A549 (cell line): ENCODE measurements at regions not wholly inside any gene's neighbourhood (a gene's known extent, or its start where the extent isn't known, plus 50 kb on each side); places are given as distances from the start of the nearest gene placed in this dataset.

Source experiments
- ATAC-seq, 2 experiments: fragments of 200-7000 bp in 1 of 2; fragments of >200 bp in 1 of 2; cut with Nextera tagmentation in 1 of 2; cut with Tn5 transposase in 1 of 2; 3 replicates each; pipeline versions ENCODE4 v1.8.0 to v1.9.1; 2018 to 2020; ENCODE audit warnings: mild to moderate bottlenecking in 1 of 2, moderate library complexity in 1 of 2
- CTCF ChIA-PET: fragments of 300-600 bp; sonication (Branson Sonifier 250); formaldehyde crosslinking; extraction: SDS; loops from one replicate; lab custom pipeline; 2021; ENCODE audit warnings: antibody characterized with exemption, inconsistent platforms; lab: Yijun Ruan, JAX
- POLR2A ChIA-PET: fragments of 350-600 bp; formaldehyde crosslinking; extraction: SDS; loops from one replicate; lab custom pipeline; 2021; ENCODE audit warnings: antibody characterized with exemption, inconsistent platforms; lab: Yijun Ruan, JAX
- DNase-seq, 2 experiments: peaks; one replicate each; pipeline versions ENCODE4 v3.0.0 to v3.0.0-alpha.2; 2011 to 2016; ENCODE audit warnings: low read depth in 1 of 2, low spot score in 1 of 2
- FAIRE-seq: peaks from 2 replicates; lab custom pipeline; 2011; peaks lifted over from hg19 to GRCh38; lab: Jason Lieb, UNC
- H3K27ac ChIP-seq, 2 experiments: fragments of >200 bp; sonication (Bioruptor Twin); formaldehyde crosslinking; 3 replicates each; pipeline ENCODE4 v1.5.1; 2016 to 2017
- H3K4me1 ChIP-seq: fragments of >200 bp; sonication (Bioruptor Twin); formaldehyde crosslinking; 3 replicates; pipeline ENCODE4 v1.6.1; 2016
- H3K4me2 ChIP-seq: fragments of >200 bp; sonication (Bioruptor Twin); formaldehyde crosslinking; 3 replicates; pipeline ENCODE4 v1.6.1; 2016
- H3K4me3 ChIP-seq: fragments of >200 bp; sonication (Bioruptor Twin); formaldehyde crosslinking; 3 replicates; pipeline ENCODE4 v1.5.1; 2016
- H3K9me3 ChIP-seq: fragments of >200 bp; sonication (Bioruptor Twin); formaldehyde crosslinking; 3 replicates; pipeline ENCODE4 v1.6.1; 2016
- ATOH8 ChIP-seq: fragments of 250-450 bp; sonication (Bioruptor Pico); IDR thresholded peaks from 2 replicates; pipeline ENCODE4 v1.5.0; 2020; ENCODE audit warnings: low read depth, mild to moderate bottlenecking, moderate library complexity
- CBX2 ChIP-seq: fragments of 200-600 bp; sonication (generic); IDR thresholded peaks from 2 replicates; pipeline ENCODE4 v1.6.1; 2016; ENCODE audit warnings: low read depth, mild to moderate bottlenecking, borderline replicate concordance
- CBX8 ChIP-seq: fragments of 200-600 bp; sonication (generic); IDR thresholded peaks from 2 replicates; pipeline ENCODE4 v1.6.1; 2016
- CHD4 ChIP-seq: fragments of 200-600 bp; sonication (generic); IDR thresholded peaks from 2 replicates; pipeline ENCODE4 v1.6.1; 2016; ENCODE audit warnings: antibody characterized with exemption, mild to moderate bottlenecking, borderline replicate concordance
- CTCF ChIP-seq: fragments of >200 bp; sonication (Bioruptor Twin); formaldehyde crosslinking; IDR thresholded peaks from 3 replicates; pipeline ENCODE4 v1.5.1; 2016
- E2F6 ChIP-seq: IDR thresholded peaks from 2 replicates; pipeline ENCODE4 v1.6.1; 2012; ENCODE audit warnings: low read depth, borderline replicate concordance
- EP300 ChIP-seq, 2 experiments: fragments of >200 bp; sonication (Bioruptor Twin); formaldehyde crosslinking; IDR thresholded peaks; 2 replicates in 1 of 2; 3 replicates in 1 of 2; pipeline ENCODE4 v1.6.1; 2016 to 2017
- FOXS1 ChIP-seq: fragments of 250-450 bp; sonication (Bioruptor Pico); IDR thresholded peaks from 2 replicates; pipeline ENCODE4 v1.5.0; 2020; ENCODE audit warnings: mild to moderate bottlenecking, moderate library complexity
- GATA3 ChIP-seq: IDR thresholded peaks from 2 replicates; pipeline ENCODE4 v1.6.1; 2012; ENCODE audit warnings: borderline replicate concordance
- JUNB ChIP-seq: fragments of >200 bp; sonication (Bioruptor Twin); formaldehyde crosslinking; IDR thresholded peaks from 2 replicates; pipeline ENCODE4 v1.6.1; 2016
- MAFK ChIP-seq: fragments of 450-650 bp; IDR thresholded peaks from 2 replicates; pipeline ENCODE4 v1.6.1; 2014; ENCODE audit not compliant: partially characterized antibody
- MAX ChIP-seq: IDR thresholded peaks from 2 replicates; pipeline ENCODE4 v1.6.1; 2012
- MYC ChIP-seq: IDR thresholded peaks from 2 replicates; pipeline ENCODE4 v1.6.1; 2012; ENCODE audit warnings: mild to moderate bottlenecking, inconsistent platforms, low read length, improper control_type of control experiment, borderline replicate concordance
- NFE2L2 ChIP-seq: fragments of 150-350 bp; conservative IDR thresholded peaks from 2 replicates; pipeline ENCODE4 v1.6.1; 2014; ENCODE audit warnings: low read length
- NR3C1 ChIP-seq: fragments of >200 bp; sonication (Bioruptor Twin); formaldehyde crosslinking; IDR thresholded peaks from 3 replicates; pipeline ENCODE4 v1.6.1; 2017
- RCOR1 ChIP-seq: fragments of 150-350 bp; IDR thresholded peaks from 2 replicates; pipeline ENCODE4 v1.6.1; 2014; ENCODE audit warnings: antibody characterized with exemption, low read length, low read depth
- RFX5 ChIP-seq: fragments of 450-650 bp; IDR thresholded peaks from 2 replicates; pipeline ENCODE4 v1.7.1; 2014; ENCODE audit warnings: antibody characterized with exemption, mild to moderate bottlenecking, moderate library complexity
- ZC3H11A ChIP-seq: fragments of 450-650 bp; IDR thresholded peaks from 2 replicates; pipeline ENCODE4 v1.6.1; 2014; ENCODE audit warnings: antibody characterized with exemption, mild to moderate bottlenecking
- WGBS: methylation state at CpG from one replicate; pipeline ENCODE4 v1.1.6; 2017; ENCODE audit errors: missing lambda C conversion rate; 5-methylcytosine and 5-hydroxymethylcytosine counted together

GRCh38 chrX:126967225-126967624 is 147.7 kb downstream of the PRR32 start:
- DNase-seq (no peak), ATAC-seq (no peak), FAIRE-seq (no peak)
- TF ChIP-seq CHD4 (no peak), MAFK (peak; percentile 39)
- no peak overlapping the region for H3K4me2 ChIP-seq
- H3K27ac ChIP-seq, result no peak overlapping the region
- WGBS, result 34% methylated on average over 3 of the region's 3 CpGs
- POLR2A ChIA-PET, result no interaction called here
- H3K9me3 ChIP-seq, result no peaks in the 10 kb centered on the region
- H3K4me1 ChIP-seq, result no peaks in the 10 kb centered on the region
- CTCF ChIA-PET, result no interaction called here
- no peak overlapping the region for H3K4me3 ChIP-seq

GRCh38 chrX:126982158-126982557 is 162.6 kb downstream of the PRR32 start:
- DNase-seq (no peak), FAIRE-seq (no peak), ATAC-seq (no peak)
- H3K4me1 ChIP-seq, result no peaks in the 10 kb centered on the region
- no peak overlapping the region for H3K27ac ChIP-seq
- H3K4me2 ChIP-seq, result no peak overlapping the region
- no peaks in the 10 kb centered on the region for H3K9me3 ChIP-seq
- CTCF ChIA-PET, result no interaction called here
- WGBS, result 34% methylated on average over 3 of the region's 3 CpGs
- TF ChIP-seq GATA3 (no peak), EP300 (IDR thresholded peaks at IDR 0.05) (no peak), RFX5 (no peak), JUNB (no peak), NFE2L2 (no peak), ATOH8 (CRISPR knock-in tag) (no peak), CTCF (no peak), RCOR1 (no peak), CBX8 (no peak), FOXS1 (CRISPR knock-in tag) (no peak), ZC3H11A (no peak)
- POLR2A ChIA-PET, result no interaction called here
- H3K4me3 ChIP-seq, result no peak overlapping the region

GRCh38 chrX:126985027-126985426 is 165.5 kb downstream of the PRR32 start:
- ATAC-seq, result no peak
- no peak for FAIRE-seq
- CTCF ChIA-PET, result no interaction called here

More at GRCh38 chrX:126985027-126985426, 165.5 kb downstream of the PRR32 start:
- POLR2A ChIA-PET, result no interaction called here
- Histone ChIP-seq H3K4me3 (no peak overlapping the region), H3K4me2 (no peak overlapping the region), H3K9me3 (no peaks in the 10 kb centered on the region), H3K27ac (no peak overlapping the region), H3K4me1 (no peaks in the 10 kb centered on the region)
- no peak for TF ChIP-seq NR3C1
- TF ChIP-seq CBX2, result no peak
- no peak for TF ChIP-seq CTCF
- no peak for TF ChIP-seq ZC3H11A
- TF ChIP-seq MAX, result no peak
- no peak for TF ChIP-seq CBX8
- no peak for TF ChIP-seq MYC
- no peak for TF ChIP-seq E2F6
- DNase-seq, result no peak
